Heart left ventricle (tissue), 13 donors: ENCODE measurements at regions not wholly inside any gene's neighbourhood (a gene's known extent, or its start where the extent isn't known, plus 50 kb on each side); places are given as distances from the start of the nearest gene placed in this dataset.

ENCODE experiments used
- POLR2A ChIP-seq, 2 donors: fragments of 450-650 bp; IDR thresholded peaks; one replicate each; pipeline ENCODE4 v1.6.1; 2017; ENCODE audit warnings: antibody characterized with exemption in 2 of 2, mild to moderate bottlenecking in 2 of 2, moderate library complexity in 2 of 2
- TF ChIP-seq, protein P1 (sequence below), 12 donors: fragments of 200-600 bp; sonication (generic) in 4 of 12; IDR thresholded peaks; one replicate each; pipeline versions ENCODE4 v1.5.0 to v1.8.0; 2018 to 2022; ENCODE audit warnings: antibody characterized with exemption in 12 of 12, mild to moderate bottlenecking in 5 of 12
- donor health status: ischemic (EF 13 %, LVEDD 7.1; RV severe dilation, severe dysfunction).
- donor health status: DM: no; HTN: yes; CAD: no.
- donor health status: DM: no; HTN: no; CAD: no.
- donor health status: ischemic (EF 25% LVEDD 6.9; RV normal size, moderate dysfunction).
- donor health status: ischemic (EF 25% LVEDD 5.7; RV mildly dilated, moderate dysfunction).
- donor health status: ischemic (EF 35%, LVEDD 5.7; RV mildly dilated, moderate dysfunction).
- donor health status: nonischemic (EF 11% LVEDD 7.7; RV severe dilation, severe dysfunction).
- donor health status: DM: yes; HTN: yes; CAD: no.
- donor health status: PGD.
- donor health status: ischemic (EF 29% LVEDD 5.4; RV normal size, mild dysfunction).
- donor health status: nonischemic (EF 23%, LVEDD 6.1; RV moderate dilation, normal function).

- TF ChIP-seq, protein P1, sequence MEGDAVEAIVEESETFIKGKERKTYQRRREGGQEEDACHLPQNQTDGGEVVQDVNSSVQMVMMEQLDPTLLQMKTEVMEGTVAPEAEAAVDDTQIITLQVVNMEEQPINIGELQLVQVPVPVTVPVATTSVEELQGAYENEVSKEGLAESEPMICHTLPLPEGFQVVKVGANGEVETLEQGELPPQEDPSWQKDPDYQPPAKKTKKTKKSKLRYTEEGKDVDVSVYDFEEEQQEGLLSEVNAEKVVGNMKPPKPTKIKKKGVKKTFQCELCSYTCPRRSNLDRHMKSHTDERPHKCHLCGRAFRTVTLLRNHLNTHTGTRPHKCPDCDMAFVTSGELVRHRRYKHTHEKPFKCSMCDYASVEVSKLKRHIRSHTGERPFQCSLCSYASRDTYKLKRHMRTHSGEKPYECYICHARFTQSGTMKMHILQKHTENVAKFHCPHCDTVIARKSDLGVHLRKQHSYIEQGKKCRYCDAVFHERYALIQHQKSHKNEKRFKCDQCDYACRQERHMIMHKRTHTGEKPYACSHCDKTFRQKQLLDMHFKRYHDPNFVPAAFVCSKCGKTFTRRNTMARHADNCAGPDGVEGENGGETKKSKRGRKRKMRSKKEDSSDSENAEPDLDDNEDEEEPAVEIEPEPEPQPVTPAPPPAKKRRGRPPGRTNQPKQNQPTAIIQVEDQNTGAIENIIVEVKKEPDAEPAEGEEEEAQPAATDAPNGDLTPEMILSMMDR (IDR thresholded peaks at IDR 0.05): no peak
- TF ChIP-seq POLR2A (IDR thresholded peaks at IDR 0.05): no peak
These were observed 335.9 kb downstream of the BCKDHB start for GRCh38 chr6:80442366-80442765.
